Loucy (cell line): ENCODE measurements at regions not wholly inside any gene's neighbourhood (a gene's known extent, or its start where the extent isn't known, plus 50 kb on each side); places are given as distances from the start of the nearest gene placed in this dataset.

Source experiments
- H2AFZ ChIP-seq: fragments of 200-600 bp; sonication (generic); 2 replicates; pipeline ENCODE4 v1.6.0; 2016; ENCODE audit warnings: antibody characterized with exemption, mild to moderate bottlenecking, low read length, moderate library complexity
- H3F3A ChIP-seq: fragments of 200-600 bp; 2 replicates; pipeline ENCODE4 v1.6.0; 2016; ENCODE audit warnings: antibody characterized with exemption, low read depth, mild to moderate bottlenecking
- H3K27me3 ChIP-seq: fragments of 200-600 bp; sonication (generic); 2 replicates; pipeline ENCODE4 v1.6.1; 2014; ENCODE audit warnings: low read length, mild to moderate bottlenecking; ENCODE audit not compliant: insufficient read depth, poor library complexity, severe bottlenecking
- H3K36me3 ChIP-seq: fragments of 200-600 bp; sonication (generic); 2 replicates; pipeline ENCODE4 v1.6.1; 2016; ENCODE audit warnings: low read length; ENCODE audit not compliant: insufficient read depth
- H3K4me1 ChIP-seq: fragments of 200-600 bp; sonication (generic); 2 replicates; pipeline ENCODE4 v1.5.1; 2014; ENCODE audit warnings: low read length, mild to moderate bottlenecking; ENCODE audit not compliant: insufficient read depth, poor library complexity, severe bottlenecking
- H3K4me2 ChIP-seq: fragments of 200-600 bp; sonication (generic); 2 replicates; pipeline ENCODE4 v1.6.0; 2014; ENCODE audit warnings: antibody characterized with exemption, low read length, low read depth, mild to moderate bottlenecking; ENCODE audit not compliant: poor library complexity, severe bottlenecking
- H3K4me3 ChIP-seq: fragments of 200-600 bp; sonication (generic); 2 replicates; pipeline ENCODE4 v1.5.1; 2014; ENCODE audit warnings: low read length, mild to moderate bottlenecking, mixed read lengths; ENCODE audit not compliant: poor library complexity, severe bottlenecking
- H3K79me2 ChIP-seq: fragments of 200-600 bp; sonication (generic); 2 replicates; pipeline ENCODE4 v1.6.1; 2014; ENCODE audit warnings: low read length; ENCODE audit not compliant: insufficient read depth
- H3K9ac ChIP-seq: fragments of 200-600 bp; sonication (generic); 2 replicates; pipeline ENCODE4 v1.6.0; 2014; ENCODE audit warnings: mild to moderate bottlenecking, low read depth, low read length, moderate library complexity; ENCODE audit not compliant: poor library complexity, severe bottlenecking
- H3K9me2 ChIP-seq: fragments of 200-600 bp; sonication (generic); replicated peaks from 2 replicates; pipeline ENCODE4 v1.6.1; 2016; ENCODE audit warnings: low read depth, low read length, mixed read lengths
- H3K9me3 ChIP-seq: fragments of 200-600 bp; sonication (generic); 2 replicates; pipeline ENCODE4 v1.6.1; 2014; ENCODE audit warnings: mild to moderate bottlenecking, antibody characterized with exemption, low read length, low read depth; ENCODE audit not compliant: insufficient read depth
- H4K20me1 ChIP-seq: fragments of 200-600 bp; sonication (generic); 2 replicates; pipeline ENCODE4 v1.6.0; 2014; ENCODE audit warnings: antibody characterized with exemption, low read length, mild to moderate bottlenecking; ENCODE audit not compliant: insufficient read depth, poor library complexity, severe bottlenecking
- CTCF ChIP-seq: fragments of 200-600 bp; sonication (generic); conservative IDR thresholded peaks from 2 replicates; pipeline ENCODE4 v1.5.1; 2014; ENCODE audit warnings: mild to moderate bottlenecking, antibody characterized with exemption, low read length
- EZH2phosphoT487 ChIP-seq: fragments of 200-600 bp; IDR thresholded peaks from 2 replicates; pipeline ENCODE4 v1.6.1; 2018; ENCODE audit warnings: antibody characterized with exemption, mild to moderate bottlenecking, moderate library complexity, borderline replicate concordance

GRCh38 chr12:123040106-123040505 is 59.6 kb downstream of the ARL6IP4 start:
- no peaks in the 10 kb centered on the region for H3K36me3 ChIP-seq
- no peak overlapping the region for H3K9ac ChIP-seq
- peaks cover 7% of the 10 kb centered on the region for H3K4me1 ChIP-seq
- no peak overlapping the region for H3K4me3 ChIP-seq
- no peak for TF ChIP-seq CTCF
- no peak for TF ChIP-seq EZH2phosphoT487
- H3F3A ChIP-seq = no peaks in the 10 kb centered on the region
- no peak overlapping the region for H3K4me2 ChIP-seq
- H3K9me2 ChIP-seq = no peaks in the 10 kb centered on the region
- no peaks in the 10 kb centered on the region for H3K9me3 ChIP-seq
- H3K79me2 ChIP-seq = no peaks in the 10 kb centered on the region
- H4K20me1 ChIP-seq = no peaks in the 10 kb centered on the region
- no peaks in the 10 kb centered on the region for H3K27me3 ChIP-seq
- no peak overlapping the region for H2AFZ ChIP-seq

GRCh38 chr12:123038966-123039365 is 58.5 kb downstream of the ARL6IP4 start:
- TF ChIP-seq CTCF = no peak
- no peak for TF ChIP-seq EZH2phosphoT487
- H2AFZ ChIP-seq = no peak overlapping the region
- no peaks in the 10 kb centered on the region for H4K20me1 ChIP-seq
- no peaks in the 10 kb centered on the region for H3K36me3 ChIP-seq
- H3K79me2 ChIP-seq = no peaks in the 10 kb centered on the region
- no peaks in the 10 kb centered on the region for H3K9me2 ChIP-seq
- H3K4me3 ChIP-seq = no peak overlapping the region
- H3F3A ChIP-seq = no peaks in the 10 kb centered on the region
- peaks cover 5% of the 10 kb centered on the region for H3K4me1 ChIP-seq
- no peak overlapping the region for H3K4me2 ChIP-seq
- H3K9ac ChIP-seq = no peak overlapping the region
- no peaks in the 10 kb centered on the region for H3K27me3 ChIP-seq
- no peaks in the 10 kb centered on the region for H3K9me3 ChIP-seq

GRCh38 chr12:123038486-123038885 is 58.0 kb downstream of the ARL6IP4 start:
- H3K9me3 ChIP-seq = no peaks in the 10 kb centered on the region
- TF ChIP-seq EZH2phosphoT487 = no peak
- TF ChIP-seq CTCF = no peak
- peaks cover under 1% of the 10 kb centered on the region for H3K4me1 ChIP-seq

More at GRCh38 chr12:123038486-123038885, 58.0 kb downstream of the ARL6IP4 start:
- no peaks in the 10 kb centered on the region for H3K79me2 ChIP-seq
- no peaks in the 10 kb centered on the region for H3K9me2 ChIP-seq
- no peaks in the 10 kb centered on the region for H3K36me3 ChIP-seq
- no peaks in the 10 kb centered on the region for H4K20me1 ChIP-seq
- no peak overlapping the region for H3K4me2 ChIP-seq
- H2AFZ ChIP-seq = no peak overlapping the region
- no peaks in the 10 kb centered on the region for H3F3A ChIP-seq
- no peak overlapping the region for H3K4me3 ChIP-seq
- H3K27me3 ChIP-seq = no peaks in the 10 kb centered on the region
- no peak overlapping the region for H3K9ac ChIP-seq
